Activated CD4-positive, alpha-beta T cell treated with anti-CD3 and anti-CD28 coated beads, Interleukin-2, Interleukin-6, amounts not matched to agents 100 ng/mL and 50 ng/mL, durations not matched to agents 16 hours and 8 hours (primary cell): ENCODE measurements at regions not wholly inside any gene's neighbourhood (a gene's known extent, or its start where the extent isn't known, plus 50 kb on each side); places are given as distances from the start of the nearest gene placed in this dataset.
A peak's percentile ranks its signal among the peaks of the same experiment; 100 is the strongest.

Experiments
- DNase-seq: peaks from one replicate; pipeline ENCODE4 v3.0.0-alpha.2; 2020

GRCh38 chr12:94071258-94071657 lies 77.1 kb upstream of the PLXNC1 start:
- no peak for DNase-seq

DNA sequence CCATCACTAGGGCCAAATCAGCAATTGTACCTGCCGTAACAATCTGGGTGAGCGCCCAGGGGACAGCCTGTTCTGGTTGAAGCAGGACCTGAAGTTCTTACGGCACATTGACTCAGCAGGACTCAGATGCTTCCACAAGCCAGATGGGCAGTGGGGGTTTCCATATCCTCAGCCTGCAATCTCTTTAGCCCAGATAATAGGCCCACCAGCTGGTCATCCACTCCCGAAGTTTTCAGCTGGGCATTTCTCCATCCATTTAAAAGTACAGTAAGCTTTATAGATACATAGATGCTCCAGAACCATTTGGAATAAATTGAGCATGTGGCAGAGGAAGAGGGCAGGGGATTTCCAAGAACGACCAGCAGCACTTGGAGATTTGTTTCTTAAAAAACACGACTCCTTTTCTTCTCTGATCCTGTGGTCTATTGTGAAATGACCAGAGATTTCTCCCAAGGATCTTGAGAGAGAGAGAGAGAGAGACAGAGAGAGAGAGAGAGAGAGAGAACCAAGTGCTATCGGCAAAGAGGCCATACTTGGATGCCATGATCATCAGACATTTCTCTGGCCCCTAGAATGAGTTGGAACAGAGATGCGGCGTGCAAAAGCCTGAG lies 74.8 kb upstream of the PLXNC1 start:
- DNase-seq: no peak

GRCh38 chr12:94074216-94074979 lies 74.0 kb upstream of the PLXNC1 start:
- no peak for DNase-seq

- DNase-seq: peak; percentile 7
These were observed 73.3 kb upstream of the PLXNC1 start for GRCh38 chr12:94074980-94075629.

DNA sequence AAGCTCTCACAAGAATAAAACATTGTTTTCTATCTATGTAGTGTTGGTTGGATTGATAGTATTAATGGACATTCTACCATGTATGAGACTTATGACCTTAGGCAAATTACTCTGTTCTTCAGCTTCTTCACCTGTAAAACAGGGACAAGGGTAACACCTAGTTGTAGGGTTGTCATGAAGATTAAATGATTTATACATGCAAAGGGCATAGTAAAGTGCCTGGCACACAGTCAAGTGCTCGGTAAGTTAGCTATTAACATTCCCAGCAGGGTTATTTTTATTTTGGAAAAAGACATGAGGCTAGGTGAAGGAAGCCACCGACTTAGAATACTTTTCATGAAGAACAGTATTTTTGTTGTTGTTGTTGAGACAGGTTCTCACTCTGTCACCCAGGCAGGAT lies 71.2 kb upstream of the PLXNC1 start:
- no peak for DNase-seq

DNA sequence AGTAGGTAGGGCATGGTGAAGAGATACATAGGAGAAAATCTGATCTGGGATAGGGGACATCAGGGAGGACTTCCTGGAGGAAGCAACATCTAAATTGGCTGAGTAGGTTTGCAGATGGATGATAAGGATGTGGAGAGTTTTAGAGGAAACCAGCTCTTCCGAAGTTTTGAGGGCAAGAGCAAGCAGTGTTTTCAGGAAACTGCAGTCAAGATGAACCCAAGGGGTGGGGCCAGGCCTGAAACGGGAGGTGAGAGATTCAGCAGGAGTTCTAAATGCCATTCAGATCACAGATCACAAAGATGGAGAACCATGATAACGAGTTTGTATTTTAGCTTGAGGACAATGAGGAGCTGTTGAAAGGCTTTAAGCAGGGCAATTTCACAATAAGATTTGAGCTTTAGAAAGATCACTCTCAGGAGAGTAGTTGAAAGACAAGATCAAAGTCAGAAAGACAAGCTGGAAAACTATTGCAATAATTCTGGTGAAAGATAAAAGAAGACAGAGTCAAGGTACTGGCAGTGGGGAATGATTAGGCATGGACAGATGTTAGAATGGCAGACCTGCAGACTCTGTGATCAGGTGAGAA lies 70.1 kb upstream of the PLXNC1 start:
- DNase-seq: no peak

DNA sequence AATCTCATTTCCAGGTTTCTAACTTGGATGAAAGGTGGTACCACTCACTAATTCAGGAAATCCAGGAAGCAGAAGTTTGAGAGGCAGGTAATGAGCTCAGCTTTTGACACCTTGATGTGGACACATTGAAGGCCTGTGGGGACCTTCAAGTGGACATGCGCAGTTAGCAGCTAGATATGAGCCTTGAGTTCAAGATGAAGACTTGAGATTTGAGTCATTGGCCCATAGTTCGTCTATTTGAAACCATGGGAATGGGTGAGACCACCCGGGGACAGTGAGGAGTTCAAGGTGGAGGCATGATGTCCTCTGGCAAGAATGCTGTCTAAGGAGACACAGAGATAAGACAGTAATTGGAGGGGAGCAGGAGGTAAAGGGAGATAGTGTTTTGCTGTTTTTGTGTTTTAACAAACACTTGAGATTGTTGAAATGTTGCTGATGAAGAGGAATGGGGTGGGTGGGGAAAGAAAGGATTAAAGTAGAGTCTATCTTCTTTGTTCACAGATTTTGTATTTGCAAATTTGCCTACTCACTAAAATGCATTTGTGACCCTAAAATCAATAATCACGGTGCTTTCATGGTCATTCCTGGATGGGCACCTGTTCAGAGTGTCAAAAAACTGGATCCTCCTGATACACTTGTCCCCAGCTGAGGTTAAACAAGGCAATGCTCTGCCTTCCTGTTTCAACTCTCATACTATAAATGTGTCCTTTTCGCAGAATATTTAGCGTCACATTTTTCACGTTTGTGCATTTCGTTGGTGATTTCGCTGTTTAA lies 69.5 kb upstream of the PLXNC1 start:
- DNase-seq: no peak

DNA sequence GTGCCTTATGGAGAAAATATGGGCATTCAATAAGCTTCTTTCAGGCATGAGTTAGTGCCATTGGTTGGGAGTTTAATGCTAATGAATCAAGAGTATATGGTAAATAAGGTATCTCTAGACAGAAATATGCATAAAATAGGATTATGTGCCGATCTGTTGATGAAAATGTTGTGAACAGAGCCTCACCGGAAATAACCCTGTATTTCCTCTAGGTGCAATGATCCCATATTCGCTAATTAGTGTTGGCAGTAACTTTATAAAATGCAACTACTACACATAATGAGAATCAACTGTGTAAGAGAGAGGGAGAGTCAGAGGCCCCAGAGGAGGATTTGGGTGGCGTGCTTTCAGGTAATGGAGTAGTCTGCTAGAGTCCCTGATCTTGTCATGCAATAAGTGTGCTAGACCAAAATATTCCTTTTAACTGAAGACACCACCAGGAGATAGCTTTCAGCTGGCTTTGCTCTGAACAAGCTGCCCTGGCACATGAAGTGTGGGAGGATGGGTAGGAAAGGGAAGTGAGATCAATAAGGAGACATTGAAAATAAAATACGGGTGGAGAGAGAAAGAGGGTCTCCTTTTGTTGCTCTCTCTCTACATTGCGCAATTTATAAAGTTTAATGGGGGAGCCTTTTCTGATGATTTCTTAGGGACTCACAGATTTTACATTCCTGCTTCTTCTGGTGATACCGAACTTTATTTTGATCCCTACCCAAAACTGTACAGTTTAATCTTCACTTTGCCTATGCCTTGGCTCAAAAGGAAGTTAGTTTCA lies 68.6 kb upstream of the PLXNC1 start:
- DNase-seq: no peak

DNA sequence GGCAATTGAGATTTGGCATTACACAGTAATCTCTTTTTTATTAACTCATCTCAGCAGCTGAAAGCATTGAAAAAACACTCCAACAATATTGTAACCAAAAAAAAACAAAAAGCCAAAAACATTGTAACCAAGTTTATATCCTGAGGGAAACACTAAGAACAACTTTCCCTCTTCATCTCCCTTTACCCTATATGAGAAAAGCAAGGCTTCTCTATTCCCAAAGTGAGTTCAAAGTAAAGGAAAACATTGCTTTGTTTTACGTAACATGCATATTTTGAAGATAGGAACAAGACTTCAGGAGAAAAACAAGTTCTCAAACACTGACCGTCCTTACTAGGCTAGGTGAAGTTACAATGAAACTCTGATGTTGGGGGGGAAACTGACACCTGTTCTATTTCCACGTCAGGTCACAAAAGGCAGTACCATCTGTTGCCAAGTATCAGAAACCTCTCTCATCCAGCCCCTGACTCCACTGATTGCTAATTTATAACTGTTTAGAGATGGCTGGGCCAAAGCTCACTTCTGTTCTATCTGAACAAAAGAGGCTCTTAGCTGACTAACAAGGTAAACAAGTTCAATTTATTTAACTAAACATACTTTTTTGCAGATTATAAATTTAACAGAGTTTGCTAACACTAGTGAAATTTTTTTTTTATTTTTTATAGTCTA lies 67.9 kb upstream of the PLXNC1 start:
- DNase-seq: no peak

- DNase-seq: no peak
These were observed 65.7 kb upstream of the PLXNC1 start for GRCh38 chr12:94082690-94083089.

DNA sequence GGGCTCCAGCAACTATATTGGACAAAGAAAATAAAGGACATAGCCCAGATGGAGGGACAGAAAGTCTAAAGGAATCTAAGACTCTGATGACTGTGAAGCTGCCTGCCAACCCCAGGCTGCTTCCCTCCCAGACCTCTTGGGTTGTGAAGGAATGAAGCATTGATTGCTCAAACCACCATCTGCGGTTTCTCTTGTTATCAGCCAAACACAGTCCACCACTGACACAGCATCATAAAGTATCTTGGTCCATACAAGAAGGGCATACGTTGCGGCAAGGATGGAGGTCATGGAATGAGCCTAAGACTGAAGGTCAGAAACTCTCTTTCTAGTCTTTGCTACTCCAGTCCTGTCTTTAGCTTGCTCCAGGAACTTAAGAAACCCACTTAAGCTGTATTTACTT lies 58.5 kb upstream of the PLXNC1 start:
- DNase-seq: no peak

DNA sequence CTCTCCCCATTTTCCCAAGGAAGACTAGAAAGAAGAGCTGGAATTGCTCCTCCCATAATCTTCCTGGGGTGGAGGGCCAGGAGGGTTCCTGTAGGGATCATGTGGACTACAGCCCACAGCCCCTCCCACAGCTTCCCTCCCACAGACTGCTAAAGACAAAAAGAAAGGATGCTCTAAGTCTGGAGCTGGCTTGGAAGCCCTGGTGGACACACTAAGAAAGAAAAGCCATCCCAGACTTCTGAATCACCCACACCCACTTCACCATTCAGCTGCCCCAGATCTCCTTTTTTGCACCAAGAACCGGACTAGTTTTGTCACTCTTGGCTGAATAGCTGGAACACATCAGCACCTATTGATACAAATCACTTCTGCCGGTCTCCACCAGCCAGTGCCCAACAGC lies 56.8 kb upstream of the PLXNC1 start:
- DNase-seq: no peak

DNA sequence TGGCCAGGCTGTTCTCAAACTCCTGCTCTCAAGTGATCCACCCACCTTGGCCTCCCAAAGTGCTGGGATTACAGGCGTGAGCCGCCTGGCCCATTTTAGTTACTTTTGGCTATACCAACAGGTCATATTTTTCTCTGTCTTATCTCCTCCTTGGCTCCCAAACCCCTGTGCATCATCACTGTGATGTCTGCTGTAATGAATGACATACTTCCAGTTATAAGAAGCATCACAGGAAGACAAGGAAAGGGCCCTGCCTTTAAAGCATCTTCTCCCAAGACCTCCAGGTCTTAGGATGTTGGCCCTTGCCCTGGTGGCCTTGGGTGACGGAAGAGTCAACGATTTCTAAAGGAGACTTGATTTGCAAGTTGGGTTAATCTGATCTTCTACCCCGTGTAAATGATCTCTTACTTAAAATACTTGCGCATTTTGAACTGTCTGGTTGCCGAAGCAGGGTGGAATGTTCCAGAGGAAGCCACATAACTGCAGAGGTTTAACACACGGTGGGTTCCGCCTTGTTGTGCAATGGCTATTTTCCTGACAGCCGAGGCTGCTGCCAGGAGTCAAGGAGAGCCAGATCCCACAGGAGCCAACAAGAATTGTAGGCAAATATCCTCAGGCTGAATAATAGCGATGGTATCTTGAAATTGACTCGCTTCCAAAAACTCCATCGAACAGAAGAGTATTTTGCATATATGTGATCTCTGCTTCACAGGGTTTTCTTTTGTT lies 55.7 kb upstream of the PLXNC1 start:
- no peak for DNase-seq

DNA sequence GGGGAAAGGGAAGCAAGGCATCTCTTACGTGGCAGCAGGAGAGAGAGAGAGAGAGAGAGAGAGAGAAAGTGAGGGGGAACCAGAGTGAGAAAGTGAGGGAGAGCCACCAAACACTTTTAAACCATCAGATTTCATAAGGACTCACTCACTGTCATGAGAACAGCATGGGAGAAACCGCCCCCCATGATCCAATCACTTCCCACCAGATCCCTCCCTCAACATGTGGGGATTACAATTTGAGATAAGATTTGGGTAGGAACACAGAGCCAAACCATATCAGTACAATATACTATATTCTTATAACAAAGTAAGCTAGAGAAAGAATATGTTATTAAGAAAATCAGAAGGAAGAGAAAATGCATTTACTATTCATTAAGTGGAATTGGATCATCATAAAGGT lies 53.7 kb upstream of the PLXNC1 start:
- no peak for DNase-seq

- no peak for DNase-seq
These were observed 52.8 kb upstream of the PLXNC1 start for GRCh38 chr12:94095618-94096017.

- no peak for DNase-seq
These were observed 49.9 kb upstream of the PLXNC1 start for GRCh38 chr12:94098466-94098865.
